Endothelial cell of umbilical vein (primary cell): ENCODE measurements at regions not wholly inside any gene's neighbourhood (a gene's known extent, or its start where the extent isn't known, plus 50 kb on each side); places are given as distances from the start of the nearest gene placed in this dataset.

ENCODE experiments used
- BruUV-seq: library from RNA; stranded (reverse); fragments of 400-500 nt; replicated peaks from 2 replicates; lab custom pipeline; 2021; lab: Mats Ljungman, UMichigan
- CTCF ChIA-PET: fragments of 300-600, 350-600 bp; sonication (Branson Sonifier 250); formaldehyde crosslinking; loops from one replicate; lab custom pipeline; 2021; ENCODE audit warnings: antibody characterized with exemption, inconsistent platforms; lab: Charles Lee
- POLR2A ChIA-PET: fragments of 300-600, 350-600 bp; sonication (Branson Sonifier 250); formaldehyde crosslinking; loops from one replicate; lab custom pipeline; 2021; ENCODE audit warnings: antibody characterized with exemption, inconsistent platforms; lab: Charles Lee
- DNase-seq: peaks from one replicate; pipeline ENCODE4 v3.0.0-alpha.2; 2011; ENCODE audit warnings: low read depth, low spot score
- FAIRE-seq: peaks from 2 replicates; lab custom pipeline; 2011; peaks lifted over from hg19 to GRCh38; lab: Jason Lieb, UNC
- H2AFZ ChIP-seq: 2 replicates; pipeline ENCODE4 v1.6.0; 2012; ENCODE audit warnings: low read depth, low read length, control low read depth, inconsistent platforms
- H3K27ac ChIP-seq: 2 replicates; pipeline ENCODE4 v1.5.1; 2011; ENCODE audit warnings: low read depth, mild to moderate bottlenecking, control low read depth, low read length, moderate library complexity; ENCODE audit not compliant: insufficient read depth
- H3K27me3 ChIP-seq, 2 experiments: 2 replicates each; pipeline versions ENCODE4 v1.6.0 to v1.6.1; 2011; ENCODE audit warnings: low read length in 2 of 2, mixed read lengths in 1 of 2; ENCODE audit not compliant: control insufficient read depth in 2 of 2, insufficient read depth in 2 of 2
- H3K36me3 ChIP-seq, 2 experiments: 2 replicates in 1 of 2; 3 replicates in 1 of 2; pipeline ENCODE4 v1.5.1; 2011; ENCODE audit warnings: low read length in 2 of 2, mild to moderate bottlenecking in 1 of 2, moderate library complexity in 1 of 2; ENCODE audit not compliant: control insufficient read depth in 2 of 2, insufficient read depth in 2 of 2; ENCODE audit errors: extremely low read depth in 1 of 2
- H3K4me1 ChIP-seq: 3 replicates; pipeline ENCODE4 v1.5.1; 2011; ENCODE audit warnings: mild to moderate bottlenecking, low read length; ENCODE audit not compliant: control insufficient read depth, insufficient read depth; ENCODE audit errors: extremely low read depth
- H3K4me2 ChIP-seq: 2 replicates; pipeline ENCODE4 v1.6.1; 2011; ENCODE audit warnings: low read length, control low read depth, mixed read lengths; ENCODE audit not compliant: insufficient read depth
- H3K4me3 ChIP-seq, 3 experiments: fragments of 200-600 bp in 1 of 3; sonication (generic), shearing (Covaris generic) in 1 of 3; replicated peaks in 1 of 3; 2 replicates each; pipeline ENCODE4 v1.5.1; 2011 to 2016; ENCODE audit warnings: control low read depth in 3 of 3, low read length in 3 of 3, mild to moderate bottlenecking in 2 of 3, inconsistent platforms in 1 of 3, low read depth in 1 of 3, moderate library complexity in 1 of 3; ENCODE audit not compliant: insufficient read depth in 1 of 3
- H3K79me2 ChIP-seq: 2 replicates; pipeline ENCODE4 v1.6.0; 2012; ENCODE audit warnings: low read length, inconsistent platforms; ENCODE audit not compliant: control insufficient read depth, insufficient read depth
- H3K9ac ChIP-seq: replicated peaks from 2 replicates; pipeline ENCODE3; 2011; ENCODE audit warnings: low read length, control low read depth; ENCODE audit not compliant: insufficient read depth; ENCODE audit errors: extremely low read depth
- H3K9me1 ChIP-seq: replicated peaks from 3 replicates; pipeline ENCODE4 v1.6.0; 2011; ENCODE audit warnings: mild to moderate bottlenecking, low read length; ENCODE audit not compliant: control insufficient read depth, insufficient read depth; ENCODE audit errors: extremely low read depth
- H3K9me3 ChIP-seq: replicated peaks from 2 replicates; pipeline ENCODE4 v1.5.1; 2012; ENCODE audit warnings: low read length, inconsistent platforms; ENCODE audit not compliant: control insufficient read depth, insufficient read depth
- H4K20me1 ChIP-seq: replicated peaks from 2 replicates; pipeline ENCODE3; 2011; ENCODE audit warnings: mild to moderate bottlenecking, low read length; ENCODE audit not compliant: control insufficient read depth, insufficient read depth; ENCODE audit errors: extremely low read depth
- CTCF ChIP-seq, 2 donors: IDR thresholded peaks; 1 replicate in 1 of 2; 2 replicates in 1 of 2; pipeline ENCODE4 v1.5.1; 2011; ENCODE audit warnings: low read length in 2 of 2, mild to moderate bottlenecking in 2 of 2, moderate library complexity in 2 of 2, control low read depth in 1 of 2, inconsistent platforms in 1 of 2, low read depth in 1 of 2; ENCODE audit not compliant: insufficient read depth in 1 of 2; ENCODE audit errors: extremely low read depth in 1 of 2
- EZH2 ChIP-seq: IDR thresholded peaks from 2 replicates; pipeline ENCODE4 v1.6.1; 2012; ENCODE audit warnings: borderline replicate concordance, low read depth, mild to moderate bottlenecking, moderate library complexity, low read length, inconsistent platforms; ENCODE audit not compliant: severe bottlenecking
- FOS ChIP-seq: IDR thresholded peaks from 2 replicates; pipeline ENCODE4 v1.6.1; 2011; ENCODE audit warnings: mild to moderate bottlenecking, low read length, moderate library complexity, borderline replicate concordance; ENCODE audit not compliant: insufficient read depth
- GATA2 ChIP-seq: IDR thresholded peaks from 2 replicates; pipeline ENCODE4 v1.7.0; 2011; ENCODE audit warnings: low read depth, mild to moderate bottlenecking, moderate library complexity, mixed read lengths, low read length; ENCODE audit not compliant: insufficient read length, insufficient read depth
- JUN ChIP-seq: IDR thresholded peaks from 2 replicates; pipeline ENCODE4 v1.6.1; 2011; ENCODE audit warnings: borderline replicate concordance, low read depth; ENCODE audit not compliant: insufficient read length, insufficient read depth
- MAX ChIP-seq: IDR thresholded peaks from 2 replicates; pipeline ENCODE4 v1.6.1; 2011; ENCODE audit not compliant: insufficient read depth, insufficient read length
- MYC ChIP-seq: IDR thresholded peaks from one replicate; pipeline ENCODE4 v1.6.1; 2011; ENCODE audit warnings: mild to moderate bottlenecking, low read depth, low read length
- POLR2A ChIP-seq: IDR thresholded peaks from 2 replicates; pipeline ENCODE4 v1.6.1; 2012; ENCODE audit warnings: low read depth, mild to moderate bottlenecking, control low read depth, low read length
- POLR2AphosphoS5 ChIP-seq: IDR thresholded peaks from 2 replicates; pipeline ENCODE4 v1.6.1; 2012; ENCODE audit warnings: low read depth, mild to moderate bottlenecking, control low read depth, low read length, moderate library complexity; ENCODE audit not compliant: insufficient read depth
- dilution Hi-C: fragments of 300-500 bp; cut with MboI; formaldehyde crosslinking; loops from one replicate; pipeline ENCODE4 v1.15.0; 2019; ENCODE audit warnings: low sequenced_read_pairs; ENCODE audit not compliant: extremely low pct_ligation_motif_present
- intact Hi-C: fragments of 100-400 bp; cut with micrococcal nuclease; formaldehyde crosslinking; loops from one replicate; pipeline ENCODE4 v1.10.0; 2022

- Histone ChIP-seq H3K79me2 (no peaks in the 10 kb centered on the region), H3K4me2 (no peak overlapping the region), H3K36me3 (no peaks in the 10 kb centered on the region), H2AFZ (no peak overlapping the region), H3K4me3 (no peak overlapping the region), H3K9me1 (no peaks in the 10 kb centered on the region), H4K20me1 (no peaks in the 10 kb centered on the region), H3K9me3 (no peaks in the 10 kb centered on the region), H3K27ac (no peak overlapping the region), H3K4me1 (no peaks in the 10 kb centered on the region), H3K9ac (no peak overlapping the region), H3K27me3 (no peaks in the 10 kb centered on the region)
- FAIRE-seq (no peak), DNase-seq (no peak)
- CTCF ChIA-PET, result no interaction called here
- no TSS peak for BruUV-seq
- TF ChIP-seq GATA2, result no peak
- no peak for TF ChIP-seq EZH2
- TF ChIP-seq POLR2AphosphoS5, result no peak
- no peak for TF ChIP-seq POLR2A
- no peak for TF ChIP-seq MYC
- TF ChIP-seq JUN, result no peak
- no peak for TF ChIP-seq FOS
- POLR2A ChIA-PET, result no interaction called here
- dilution Hi-C loops, result no loop called here
- intact Hi-C loops, result no loop called here
These were observed 320.2 kb upstream of the CHD6 start for GRCh38 chr20:41938353-41938752.

GRCh38 chr20:41935259-41935791 is 317.1 kb upstream of the CHD6 start:
- H3K9me3 ChIP-seq, result no peaks in the 10 kb centered on the region
- no peaks in the 10 kb centered on the region for H3K9me1 ChIP-seq
- H3K27ac ChIP-seq, result no peak overlapping the region
- DNase-seq, result no peak
- POLR2A ChIA-PET, result no interaction called here
- no peaks in the 10 kb centered on the region for H4K20me1 ChIP-seq
- H3K4me3 ChIP-seq, result no peak overlapping the region
- BruUV-seq, result no TSS peak
- H3K36me3 ChIP-seq, result no peaks in the 10 kb centered on the region
- H2AFZ ChIP-seq, result no peak overlapping the region
- CTCF ChIA-PET, result interaction anchor here (0.6 kb wide), 1 partner anchor 326 kb away, joined by 3 read pairs; no protein-coding TSS in a partner anchor
- H3K4me2 ChIP-seq, result no peak overlapping the region
- H3K4me1 ChIP-seq, result no peaks in the 10 kb centered on the region
- intact Hi-C loops (no loop called here), dilution Hi-C loops (no loop called here)
- TF ChIP-seq GATA2 (no peak), POLR2AphosphoS5 (no peak), FOS (no peak), POLR2A (no peak), MYC (no peak), MAX (no peak), CTCF (IDR thresholded peaks at IDR 0.05; ENCODE audit: extremely low read depth in 1 of 2, insufficient read depth in 1 of 2, low read depth in 1 of 2, low read length in 2 of 2) (no peak), JUN (no peak), EZH2 (no peak)
- H3K79me2 ChIP-seq, result no peaks in the 10 kb centered on the region
- no peaks in the 10 kb centered on the region for H3K27me3 ChIP-seq
- FAIRE-seq, result no peak
- no peak overlapping the region for H3K9ac ChIP-seq
